HG02884 (cell line): ENCODE measurements at regions not wholly inside any gene's neighbourhood (a gene's known extent, or its start where the extent isn't known, plus 50 kb on each side); places are given as distances from the start of the nearest gene placed in this dataset.

ENCODE experiments used
- ATAC-seq: cut with Tn5 transposase; IDR thresholded peaks from one replicate; pipeline ENCODE4 v1.9.1; 2021; ENCODE audit warnings: mild to moderate bottlenecking, moderate library complexity; ENCODE audit not compliant: unreplicated experiment

DNA sequence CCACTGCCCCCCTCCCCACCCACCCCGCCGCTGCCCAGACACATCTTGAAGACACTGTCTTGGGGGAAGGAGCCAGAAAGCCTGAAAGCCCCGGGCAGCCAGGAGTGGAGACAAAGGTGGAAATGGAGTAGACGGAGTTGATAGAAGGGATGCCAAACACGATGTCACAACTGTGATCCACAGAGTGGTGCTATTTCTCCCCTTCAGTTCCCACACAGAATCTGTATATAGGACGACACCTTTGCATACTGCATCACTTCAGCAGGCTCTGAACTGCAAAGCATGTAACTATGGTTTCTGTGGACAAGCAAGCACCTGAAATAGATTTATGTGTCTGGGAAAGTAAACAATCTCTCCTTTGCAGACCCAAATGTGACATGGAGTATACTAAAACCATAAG lies 56.4 kb upstream of the F13A1 start:
- ATAC-seq = no peak

DNA sequence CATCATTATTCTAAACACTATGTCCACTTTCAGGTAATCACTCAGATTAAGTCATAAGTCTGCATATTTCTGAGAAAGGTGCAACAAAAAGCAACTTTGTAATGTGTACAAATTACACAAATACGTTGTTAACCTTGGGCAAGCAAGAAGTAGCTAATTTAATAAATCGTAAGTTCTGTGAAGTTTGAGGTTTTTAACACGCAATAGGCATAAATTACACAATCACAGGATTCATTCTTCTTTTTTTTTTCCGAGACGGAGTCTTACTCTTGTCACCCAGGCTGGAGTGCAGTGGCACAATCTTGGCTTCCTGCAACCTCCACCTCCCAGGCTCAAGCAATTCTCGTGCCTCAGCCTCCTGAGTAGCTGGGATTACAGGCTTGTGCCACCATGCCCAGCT lies 57.2 kb upstream of the F13A1 start:
- no peak for ATAC-seq

DNA sequence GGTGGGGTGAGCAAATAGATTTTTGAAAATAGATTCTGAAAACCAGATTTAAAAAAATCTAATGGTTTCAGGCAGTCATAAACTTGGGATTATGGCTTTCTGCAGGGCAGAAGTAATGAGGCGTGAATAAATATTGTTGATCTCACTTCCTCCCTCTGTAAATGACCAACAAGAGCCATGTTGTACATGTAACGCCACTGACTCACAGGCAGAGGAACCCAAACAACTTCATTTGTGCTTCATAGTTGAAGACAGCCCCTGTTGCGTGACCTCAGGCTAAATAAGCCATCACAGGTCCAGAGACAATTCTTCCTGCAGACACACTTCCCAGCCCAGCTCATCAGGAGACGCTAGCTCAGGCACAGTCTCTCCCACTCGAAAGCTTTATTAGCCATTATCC lies 59.1 kb upstream of the F13A1 start:
- ATAC-seq = no peak

DNA sequence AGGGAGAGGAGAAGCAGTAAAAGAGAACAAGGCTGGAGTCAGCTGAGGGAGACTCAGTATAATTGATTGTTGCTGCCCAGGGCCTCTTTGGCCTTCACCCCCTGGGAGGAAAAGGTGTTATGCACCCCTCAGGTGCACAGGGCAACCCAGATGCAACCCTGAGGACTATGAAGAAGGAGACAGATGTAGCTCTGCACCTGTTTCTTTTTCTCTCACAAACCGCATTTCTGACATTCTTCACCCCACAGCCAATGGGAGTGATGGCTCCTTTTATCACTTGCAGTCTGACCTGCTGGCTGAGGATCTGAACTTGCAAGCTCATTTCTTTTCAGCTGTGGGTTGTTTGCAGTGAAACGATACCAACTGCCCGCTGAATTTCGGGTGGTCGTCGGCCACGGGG lies 64.1 kb upstream of the F13A1 start:
- no peak for ATAC-seq

DNA sequence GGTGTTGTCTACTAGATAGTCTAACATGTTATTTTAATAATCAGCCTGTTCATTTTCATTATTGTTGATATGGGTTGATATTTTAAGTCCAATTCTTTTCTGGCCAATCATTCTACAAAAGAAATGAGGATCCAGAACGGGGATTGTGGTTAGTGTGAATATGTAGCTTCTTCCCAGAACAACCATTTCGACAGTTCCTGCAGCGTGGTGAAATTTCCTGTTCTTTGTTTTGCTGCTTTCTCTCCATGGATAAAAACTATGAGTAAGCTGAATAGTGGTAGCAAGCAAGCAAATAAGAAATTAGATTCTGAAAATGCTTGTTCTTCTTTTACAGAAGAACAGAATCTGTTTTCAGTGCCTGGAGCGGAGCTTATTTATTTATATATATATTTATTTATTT lies 65.5 kb upstream of the F13A1 start:
- no peak for ATAC-seq

DNA sequence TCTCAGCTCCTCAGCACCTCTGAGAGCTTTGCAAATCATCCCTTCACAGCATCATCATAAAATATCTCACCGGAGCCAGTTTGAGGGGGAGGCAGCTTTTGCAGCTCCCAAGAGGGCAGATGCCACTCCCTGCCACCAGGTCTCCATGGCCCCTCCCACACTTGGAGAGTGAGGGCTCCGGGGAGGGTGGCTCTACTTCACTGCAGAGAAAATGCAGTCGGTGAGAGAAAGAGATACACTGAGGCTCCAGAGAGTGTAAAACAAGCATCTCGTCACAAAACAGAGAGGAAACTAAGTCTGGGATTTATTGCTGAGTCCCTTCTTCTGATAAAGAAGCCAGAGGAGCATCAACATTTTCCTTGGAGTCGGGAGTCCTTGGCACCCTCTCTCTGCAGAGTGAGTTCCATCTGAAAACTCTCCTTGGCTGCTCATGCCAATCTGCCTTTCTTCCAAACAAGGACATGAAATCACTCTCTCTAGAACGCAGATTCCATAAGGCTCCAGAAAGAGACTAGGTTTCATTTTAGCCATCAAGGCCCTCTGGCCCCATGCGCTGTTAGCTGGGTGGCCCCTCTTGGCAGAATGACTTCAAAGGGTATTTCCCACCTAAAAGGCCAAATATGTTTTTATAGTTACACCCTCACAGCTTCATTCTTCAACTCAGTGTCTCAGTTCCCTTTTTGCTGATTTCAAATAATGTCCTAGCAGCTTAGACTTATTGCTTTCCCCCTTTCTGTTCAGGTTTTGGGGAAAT lies 70.6 kb upstream of the F13A1 start:
- peak; percentile 60 for ATAC-seq

DNA sequence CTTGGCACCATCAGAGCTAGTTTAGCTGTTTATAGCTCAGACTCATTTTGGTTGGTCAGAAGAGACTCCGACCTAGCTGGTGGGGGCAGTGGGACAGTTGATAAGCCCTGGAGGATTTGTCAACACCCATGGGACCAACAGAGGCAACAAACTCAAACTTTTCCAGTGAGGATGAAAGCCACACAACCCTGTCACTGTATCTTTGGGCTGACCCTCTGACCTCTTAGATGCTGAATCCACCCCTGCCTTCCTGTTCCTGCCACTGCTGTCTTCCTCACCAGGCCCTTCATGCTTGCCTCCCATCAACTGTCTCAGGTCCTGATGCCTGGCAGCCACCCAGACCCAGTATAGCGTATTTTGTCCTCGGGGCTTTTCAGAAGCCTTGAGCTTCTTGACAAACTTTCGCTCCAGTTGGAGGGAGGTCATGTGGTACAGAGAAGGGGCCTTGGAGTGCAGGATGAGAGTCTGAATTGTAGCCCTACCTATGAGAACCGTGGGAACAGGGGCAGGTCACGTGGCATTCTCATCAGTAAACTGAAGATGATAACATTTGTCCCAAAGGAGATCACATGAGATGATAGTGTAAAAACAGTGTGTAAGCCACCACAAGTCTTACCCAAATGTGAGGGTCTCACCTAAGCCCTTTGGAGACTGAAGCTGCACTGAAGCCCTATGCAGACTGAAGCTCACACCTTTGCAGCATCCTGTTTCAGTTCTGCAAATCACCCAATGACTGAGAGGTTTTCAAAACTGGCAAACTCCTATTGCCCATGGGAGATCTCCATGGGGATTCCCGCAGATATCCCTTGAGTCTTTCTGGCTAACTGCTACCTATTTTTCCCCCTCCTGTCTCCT lies 72.0 kb upstream of the F13A1 start:
- ATAC-seq = peak; percentile 52

DNA sequence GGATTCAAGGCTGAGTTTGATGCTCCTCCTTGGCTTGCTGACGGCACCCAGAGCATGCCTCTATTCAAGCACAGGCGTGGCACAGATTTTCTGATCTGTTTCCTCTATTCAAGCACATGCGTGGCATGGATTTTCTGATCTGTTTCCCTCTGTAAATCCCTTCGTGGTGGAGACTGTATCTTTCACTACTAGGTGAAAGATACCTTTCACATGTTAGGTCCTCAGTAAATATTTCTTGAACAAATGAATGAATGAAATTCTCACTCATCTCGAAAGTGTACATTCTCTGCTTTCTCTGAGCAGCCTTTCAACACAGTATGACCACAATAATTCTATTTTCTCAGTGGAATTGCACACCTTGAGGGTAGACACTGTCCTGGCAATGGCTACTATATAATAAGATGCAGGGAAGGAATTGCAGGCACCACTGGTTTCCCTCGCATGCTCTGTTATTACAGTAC lies 72.6 kb upstream of the F13A1 start:
- ATAC-seq = peak; percentile 10

DNA sequence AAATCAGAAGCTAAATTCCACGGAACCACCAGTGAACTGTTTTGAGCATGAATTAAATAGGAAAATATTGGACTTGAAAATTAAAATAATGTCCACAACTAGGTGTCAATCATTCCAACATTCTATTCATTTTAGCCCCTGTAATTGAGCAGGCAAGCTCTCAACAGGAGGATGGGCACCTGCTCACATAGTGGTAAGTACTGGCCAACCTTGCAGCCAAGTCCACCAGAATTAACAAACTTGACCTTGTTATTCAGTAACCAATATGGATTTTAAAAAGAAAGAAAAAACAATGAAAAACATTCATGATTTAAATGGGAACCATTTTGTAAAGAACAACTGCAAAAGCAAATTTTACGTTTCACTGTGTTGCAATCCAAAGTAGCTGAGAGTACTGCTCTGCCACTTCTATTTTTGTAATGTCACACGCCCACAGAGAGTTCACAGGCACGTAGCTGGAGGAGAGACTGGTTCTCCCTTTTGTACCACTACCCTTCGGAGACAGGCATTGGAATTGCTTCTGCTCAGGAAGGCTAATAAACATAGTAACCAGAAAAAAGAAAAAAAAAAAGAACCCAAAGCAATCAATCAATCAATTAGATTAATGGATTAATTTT lies 75.2 kb upstream of the F13A1 start:
- no peak for ATAC-seq

DNA sequence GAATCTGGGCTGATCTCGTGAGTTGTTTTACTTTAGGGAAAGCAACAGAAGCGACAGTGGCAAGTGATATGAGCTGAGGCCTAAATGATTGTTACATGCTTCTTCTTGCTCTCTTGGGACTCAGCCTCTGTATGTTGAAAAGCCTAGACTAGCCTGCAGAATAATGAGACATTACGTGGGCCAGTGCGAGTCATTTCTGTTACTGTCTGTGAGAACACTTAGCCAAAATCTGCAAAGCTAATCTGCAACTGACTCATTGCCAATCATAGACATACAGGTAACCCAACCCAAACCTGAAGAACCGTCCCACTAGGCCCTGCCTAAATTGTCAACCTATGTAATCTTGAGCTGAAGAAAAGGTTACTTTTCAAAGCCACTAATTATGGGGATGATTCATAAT lies 77.4 kb upstream of the F13A1 start:
- ATAC-seq = no peak

DNA sequence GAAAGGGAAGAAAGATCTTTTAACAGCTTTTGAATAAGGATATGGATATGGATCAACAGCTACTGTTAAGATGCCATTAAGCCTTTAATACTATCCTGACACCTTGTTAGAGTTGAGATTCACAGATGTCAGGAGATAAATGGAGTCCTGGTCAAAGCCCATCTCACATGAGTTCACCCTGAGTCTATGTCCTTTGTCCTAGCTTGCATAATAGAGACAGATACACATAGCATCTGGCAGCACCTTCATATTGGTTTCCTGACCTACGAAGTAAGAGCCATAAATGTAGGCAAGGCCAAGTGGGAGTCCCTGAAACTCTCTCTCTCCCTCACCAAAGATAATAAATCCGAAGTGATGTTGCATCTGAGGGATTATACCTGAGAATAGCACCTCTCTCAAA lies 79.1 kb upstream of the F13A1 start:
- ATAC-seq = no peak

DNA sequence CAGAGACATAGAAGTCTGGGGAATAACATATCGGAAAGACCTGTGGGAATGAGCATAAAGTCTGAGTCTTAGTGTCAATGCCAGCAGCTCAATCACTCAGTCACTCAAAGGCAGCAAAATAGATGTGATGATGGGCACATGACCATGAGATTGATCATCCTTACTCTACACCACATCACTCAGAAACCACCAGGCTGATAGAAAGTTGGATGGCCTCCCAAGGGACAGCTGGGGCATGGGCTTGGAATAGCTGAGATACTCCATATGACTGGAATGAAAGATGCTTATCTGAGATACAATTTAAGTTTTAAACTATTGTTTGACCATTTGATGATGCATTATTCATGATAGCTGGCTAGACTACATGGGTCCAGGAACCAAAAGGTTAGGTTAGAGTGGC lies 80.9 kb upstream of the F13A1 start:
- ATAC-seq = no peak

DNA sequence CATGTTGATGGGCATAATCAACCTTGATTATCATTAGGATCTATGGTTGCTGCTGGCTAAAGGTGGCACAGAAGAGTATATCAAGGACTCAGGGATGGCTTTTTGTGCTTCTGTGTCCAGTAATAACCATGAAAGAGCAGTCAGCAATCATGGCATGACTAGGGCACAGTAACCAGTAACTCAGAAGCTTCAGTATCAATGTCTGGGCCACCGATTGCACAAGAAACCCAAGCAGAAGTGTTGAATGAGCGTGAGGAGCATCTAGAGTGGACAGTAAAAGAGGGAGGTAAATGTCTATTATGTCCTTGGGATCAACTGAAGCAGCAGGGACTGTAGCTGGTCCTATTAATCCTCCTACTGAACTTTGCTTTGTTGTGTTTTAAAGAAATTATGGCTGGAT lies 81.5 kb upstream of the F13A1 start:
- ATAC-seq = no peak

DNA sequence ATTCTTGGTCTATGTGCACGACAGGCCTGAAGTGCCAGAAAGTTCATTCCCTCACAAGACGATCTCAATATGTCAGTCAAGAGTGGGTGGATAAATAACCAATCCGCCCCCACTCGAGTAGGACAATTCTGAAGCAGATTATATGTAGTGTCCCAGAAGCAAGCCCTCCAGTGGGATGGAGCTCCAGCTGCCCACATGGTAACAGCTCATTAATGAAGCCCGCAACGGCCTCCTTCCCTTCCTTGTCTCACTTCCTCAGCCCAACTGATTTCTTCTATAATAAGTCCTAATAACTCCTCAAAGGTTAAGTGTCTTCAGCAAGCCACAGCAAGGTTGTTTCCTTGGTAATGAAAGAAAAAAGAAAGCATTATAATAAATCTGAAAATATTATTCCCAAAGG lies 82.1 kb upstream of the F13A1 start:
- no peak for ATAC-seq

DNA sequence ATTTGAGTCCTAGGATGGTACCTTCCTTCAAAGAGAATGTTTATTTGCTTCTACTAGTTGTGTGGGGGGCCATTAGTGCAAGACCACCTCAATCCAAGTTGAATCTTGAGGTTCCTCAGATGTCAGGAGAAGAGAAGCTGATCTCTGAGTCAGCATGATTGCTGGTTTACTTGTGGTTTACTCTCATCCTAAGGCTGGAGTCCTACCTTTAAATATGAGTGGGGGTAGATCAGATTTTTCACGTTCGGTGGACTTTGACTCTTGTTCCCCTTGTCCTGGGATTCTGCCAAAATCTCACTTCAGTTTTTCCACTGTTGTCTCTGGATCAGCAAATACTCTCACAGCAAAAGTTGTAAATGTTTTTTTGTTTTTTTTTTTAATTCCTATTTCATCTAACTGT lies 84.6 kb upstream of the F13A1 start:
- ATAC-seq = no peak

DNA sequence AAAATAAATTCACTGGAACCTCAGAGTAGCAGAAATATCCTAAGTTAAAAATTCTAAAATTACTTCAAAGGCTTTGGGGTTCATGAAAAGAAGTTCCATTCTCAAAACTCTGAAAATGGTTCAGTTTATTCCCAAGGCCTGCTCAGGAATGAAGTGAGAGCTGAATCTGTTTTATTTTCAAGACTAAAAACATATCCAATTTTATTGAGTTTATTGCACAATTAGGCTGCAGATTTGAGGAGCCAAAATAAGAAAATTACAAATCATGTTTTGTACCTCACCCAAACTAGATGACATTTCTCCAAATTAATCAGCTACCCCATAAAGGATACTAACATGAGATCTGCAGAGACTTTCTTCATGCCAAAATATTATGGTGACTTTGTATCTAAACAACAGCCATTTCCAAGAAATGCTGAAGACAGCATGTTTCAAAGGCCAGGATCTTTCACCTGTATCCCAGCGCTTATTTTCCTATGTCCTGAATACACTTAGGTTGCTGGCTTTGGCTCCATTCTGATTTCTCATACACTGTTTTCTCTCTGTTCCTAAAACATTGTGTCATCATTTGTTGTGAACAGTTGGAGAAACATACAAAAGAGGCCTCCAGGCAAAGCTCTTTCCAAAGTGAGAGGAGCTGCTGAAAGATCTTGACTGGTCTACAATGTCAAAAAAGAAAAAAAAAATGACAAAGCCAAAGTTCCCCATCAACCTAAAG lies 85.7 kb upstream of the F13A1 start:
- ATAC-seq = no peak

DNA sequence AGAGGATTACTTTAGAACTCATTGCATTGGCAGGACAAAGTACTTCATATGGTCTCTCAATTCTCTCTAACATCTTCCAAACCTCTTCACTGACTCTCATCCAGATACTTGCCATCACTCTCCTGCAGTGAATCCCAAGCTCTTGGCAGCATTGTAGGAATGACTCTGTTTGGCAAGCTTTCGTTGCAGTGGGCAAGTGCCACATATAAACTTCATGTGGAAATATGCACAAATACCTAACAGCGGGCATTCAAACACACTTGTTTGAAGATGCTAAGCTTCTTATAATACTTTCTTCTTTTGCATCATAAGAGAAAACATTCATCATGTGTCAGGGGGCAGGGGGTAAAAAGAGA lies 86.2 kb upstream of the F13A1 start:
- ATAC-seq = no peak

DNA sequence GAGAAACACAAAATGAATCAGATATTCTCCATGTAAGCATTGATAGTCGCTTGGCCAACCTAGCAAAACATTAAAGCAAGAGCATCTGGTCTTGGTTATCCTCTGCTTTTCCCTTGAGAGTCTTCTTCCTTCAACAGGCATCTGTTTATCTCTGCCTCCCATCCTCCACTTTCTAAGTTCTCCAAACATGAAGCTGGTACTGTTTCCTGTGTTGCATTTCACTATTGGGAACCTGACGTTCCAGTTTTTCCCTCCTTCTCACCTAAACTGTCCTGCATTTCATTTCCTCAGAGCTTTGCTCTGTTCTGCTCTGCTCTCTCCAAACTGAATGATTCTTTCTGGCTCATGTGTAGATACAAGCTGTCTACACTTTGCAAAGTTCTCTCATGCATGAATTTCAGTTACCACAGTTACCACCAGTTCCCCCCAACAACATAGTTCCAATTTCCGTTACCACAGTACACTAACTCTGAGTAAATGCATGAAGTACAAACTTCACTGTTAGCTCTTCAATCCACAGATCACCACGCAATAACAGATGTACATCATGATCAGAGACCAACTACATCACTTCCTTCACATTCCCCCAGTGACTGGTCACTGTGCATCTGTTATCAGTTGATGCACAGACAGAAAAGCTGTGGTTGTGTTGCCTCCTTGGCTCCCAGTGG lies 86.7 kb upstream of the F13A1 start:
- ATAC-seq = peak; percentile 98

DNA sequence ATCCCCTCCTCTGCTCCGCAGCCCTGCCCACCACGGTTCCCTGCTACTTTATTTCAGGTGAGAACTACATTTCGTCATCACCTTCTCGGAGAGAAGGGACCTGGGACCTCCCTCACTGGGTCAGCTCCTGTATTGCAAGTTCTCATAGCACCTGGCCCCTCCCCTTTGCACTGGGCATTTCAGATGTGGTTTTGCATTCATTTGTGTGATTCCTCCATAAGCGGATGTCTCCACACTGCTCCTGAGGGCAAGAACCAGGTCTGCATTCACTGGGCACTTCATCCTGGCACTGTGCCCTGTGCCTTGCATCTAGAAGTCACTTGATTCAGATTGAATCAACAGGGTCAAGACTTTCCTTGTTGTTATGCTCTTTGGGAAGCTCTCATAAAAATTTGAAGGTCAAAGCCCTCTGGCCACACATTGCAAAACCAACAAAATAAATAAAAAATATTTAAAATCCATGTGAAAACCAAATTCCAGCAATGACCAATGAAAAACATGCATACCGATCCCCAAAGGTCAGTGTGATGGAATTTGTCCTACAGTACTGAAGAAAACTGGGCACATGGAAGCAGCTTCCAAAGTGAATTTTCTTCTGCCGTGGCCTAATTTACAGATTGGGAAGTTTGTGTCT lies 89.1 kb upstream of the F13A1 start:
- ATAC-seq = no peak

DNA sequence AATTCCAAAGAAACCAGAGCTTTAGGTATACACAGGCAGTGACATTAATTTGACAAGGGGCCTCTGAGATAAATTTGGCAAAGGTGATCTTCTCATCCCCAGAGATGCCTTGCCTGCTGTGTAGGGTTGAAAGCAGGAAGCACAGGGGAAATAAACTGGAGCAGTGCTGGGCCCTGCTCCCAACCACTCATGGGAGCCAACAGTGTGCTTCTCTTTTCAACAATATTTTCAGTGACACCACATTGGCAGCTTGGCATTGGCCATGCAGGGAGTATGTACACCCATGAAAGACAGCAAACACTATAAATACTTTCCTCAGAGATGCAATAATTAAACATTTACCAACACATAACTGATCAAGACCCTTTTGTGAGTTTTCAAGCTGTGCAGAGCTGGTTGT lies 90.7 kb upstream of the F13A1 start:
- ATAC-seq = no peak
